Lung (tissue), 11 donors: ENCODE measurements at regions not wholly inside any gene's neighbourhood (a gene's known extent, or its start where the extent isn't known, plus 50 kb on each side); places are given as distances from the start of the nearest gene placed in this dataset.

Source experiments
- ATAC-seq: fragments of 200-7000 bp; cut with Tn5 transposase; one replicate; pipeline ENCODE4 v1.9.1; 2020; ENCODE audit warnings: moderate number of reproducible peaks; ENCODE audit not compliant: insufficient read depth, low FRiP score
- DNase-seq, 3 donors: peaks; one replicate each; pipeline ENCODE4 v3.0.0-alpha.2; 2013 to 2017
- H3K27ac ChIP-seq, 2 donors: one replicate each; pipeline ENCODE4 v1.5.1; 2013; ENCODE audit warnings: mild to moderate bottlenecking in 2 of 2, moderate library complexity in 2 of 2, control low read depth in 1 of 2, inconsistent platforms in 1 of 2, low read depth in 1 of 2, low read length in 1 of 2
- H3K27me3 ChIP-seq, 3 donors: one replicate each; pipeline ENCODE4 v1.5.1; 2013; ENCODE audit warnings: low read length in 2 of 3; ENCODE audit not compliant: control insufficient read depth in 3 of 3, insufficient read depth in 3 of 3
- H3K36me3 ChIP-seq, 4 donors: one replicate each; pipeline ENCODE4 v1.5.1; 2013; ENCODE audit warnings: low read length in 4 of 4, mild to moderate bottlenecking in 1 of 4, moderate library complexity in 1 of 4; ENCODE audit not compliant: control insufficient read depth in 4 of 4, insufficient read depth in 4 of 4
- H3K4me1 ChIP-seq, 5 donors: one replicate each; pipeline ENCODE4 v1.5.1; 2013; ENCODE audit warnings: low read length in 5 of 5, mild to moderate bottlenecking in 2 of 5, moderate library complexity in 1 of 5; ENCODE audit not compliant: control insufficient read depth in 5 of 5, insufficient read depth in 5 of 5
- H3K4me3 ChIP-seq: one replicate; pipeline ENCODE4 v1.5.1; 2013; ENCODE audit warnings: mild to moderate bottlenecking, control low read depth, moderate library complexity
- H3K9ac ChIP-seq, 2 donors: one replicate each; pipeline ENCODE4 v1.5.1; 2013; ENCODE audit warnings: low read length in 2 of 2, control low read depth in 1 of 2; ENCODE audit not compliant: insufficient read depth in 1 of 2
- H3K9me3 ChIP-seq, 4 donors: one replicate each; pipeline ENCODE4 v1.5.1; 2013; ENCODE audit warnings: low read length in 3 of 4, mild to moderate bottlenecking in 1 of 4, moderate library complexity in 1 of 4; ENCODE audit not compliant: control insufficient read depth in 4 of 4, insufficient read depth in 3 of 4
- CTCF ChIP-seq: IDR thresholded peaks from 2 replicates; pipeline ENCODE4 v1.5.1; 2012; ENCODE audit warnings: mild to moderate bottlenecking; ENCODE audit errors: control extremely low read depth, extremely low read depth
- WGBS, 2 donors: extraction: QIAGEN DNeasy Blood & Tissue Kit; methylation state at CpG; one replicate each; pipeline ENCODE4 v1.1.7; 2013; 5-methylcytosine and 5-hydroxymethylcytosine counted together
- donor health status: control.
- donor health status: control.
- donor health status: Bipolar disorder and iron deficiency.
- donor health status: healthy.
- donor health status: DM: yes; HTN: yes; CAD: no.

DNA sequence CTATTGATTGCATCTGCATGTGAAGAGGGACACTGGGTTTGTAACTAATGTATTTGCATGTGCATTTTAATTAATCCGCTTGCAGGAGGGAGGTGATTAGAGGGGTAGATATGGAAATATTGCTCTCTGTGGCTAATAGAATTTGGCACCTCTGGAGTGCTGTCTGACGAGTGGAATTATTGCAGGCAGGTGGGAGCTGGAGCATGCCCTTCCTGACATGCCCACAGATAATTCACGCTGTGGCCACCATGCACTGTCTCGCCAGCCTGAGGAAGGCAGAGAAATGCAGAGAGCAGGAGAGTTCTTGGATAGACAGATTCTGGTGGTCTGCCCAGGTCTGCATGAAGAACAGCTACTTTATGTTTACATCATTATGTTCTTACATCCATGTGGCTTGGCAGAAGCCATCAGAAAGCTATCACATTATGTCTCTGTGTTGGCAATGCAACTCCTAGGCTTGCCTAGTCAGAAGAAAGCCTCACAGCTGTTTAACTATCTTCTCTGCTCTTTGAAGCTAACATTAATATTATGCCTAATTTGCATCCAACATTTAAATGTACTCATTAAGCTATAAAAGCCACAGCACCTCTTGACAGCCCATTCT is 89.4 kb upstream of the DRD2 start:
- TF ChIP-seq CTCF: no peak
- no peak overlapping the region for H3K9ac ChIP-seq
- WGBS, 2 donors: 68 to 72% methylated on average over 4 of the region's 4 CpGs
- no peak for ATAC-seq
- peaks cover 0 to 12% (median 0%) of the 10 kb centered on the region in 3 donors for H3K27me3 ChIP-seq
- H3K36me3 ChIP-seq: no peaks in the 10 kb centered on the region
- H3K27ac ChIP-seq: no peak overlapping the region
- DNase-seq: peak in 2 of 3 donors; percentile 10 to 38
- no peaks in the 10 kb centered on the region for H3K9me3 ChIP-seq
- no peak overlapping the region for H3K4me3 ChIP-seq
- H3K4me1 ChIP-seq: no peaks in the 10 kb centered on the region

DNA sequence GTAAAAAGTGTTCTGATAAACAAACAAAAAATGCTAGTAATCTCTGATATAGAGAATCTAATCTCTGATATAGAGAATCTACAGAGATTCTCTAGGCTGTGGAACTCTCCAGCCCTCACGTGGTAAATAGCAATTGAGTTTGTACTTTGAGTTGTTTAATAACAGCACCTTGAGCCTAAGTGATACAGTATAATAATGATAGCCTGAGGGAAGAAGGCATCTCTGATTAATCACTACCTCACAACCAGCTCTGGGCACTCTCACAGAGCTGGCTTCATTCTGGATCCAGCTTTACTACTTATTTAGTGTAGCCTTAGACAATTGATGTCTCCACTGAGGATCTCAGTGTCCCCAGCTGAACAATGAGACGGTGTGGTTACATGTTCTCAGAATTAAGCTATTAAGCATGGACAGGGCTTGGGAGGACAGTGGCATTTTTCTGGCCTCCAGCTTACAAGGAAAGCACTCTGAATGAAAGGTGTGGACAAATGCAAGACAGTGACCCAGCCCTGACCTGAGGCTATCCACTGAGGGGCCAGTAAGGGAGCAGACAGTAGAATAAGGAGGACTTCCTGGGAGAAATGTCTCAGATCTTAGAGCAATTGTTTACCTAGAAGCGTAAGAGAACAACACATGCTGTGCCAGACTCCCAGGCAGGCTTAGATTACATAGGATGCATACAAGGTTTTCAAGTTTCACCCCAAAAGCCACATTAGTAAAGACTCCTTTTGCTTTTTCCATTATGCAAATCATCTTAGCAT is 88.7 kb upstream of the DRD2 start:
- TF ChIP-seq CTCF: no peak
- no peak for ATAC-seq

DNA sequence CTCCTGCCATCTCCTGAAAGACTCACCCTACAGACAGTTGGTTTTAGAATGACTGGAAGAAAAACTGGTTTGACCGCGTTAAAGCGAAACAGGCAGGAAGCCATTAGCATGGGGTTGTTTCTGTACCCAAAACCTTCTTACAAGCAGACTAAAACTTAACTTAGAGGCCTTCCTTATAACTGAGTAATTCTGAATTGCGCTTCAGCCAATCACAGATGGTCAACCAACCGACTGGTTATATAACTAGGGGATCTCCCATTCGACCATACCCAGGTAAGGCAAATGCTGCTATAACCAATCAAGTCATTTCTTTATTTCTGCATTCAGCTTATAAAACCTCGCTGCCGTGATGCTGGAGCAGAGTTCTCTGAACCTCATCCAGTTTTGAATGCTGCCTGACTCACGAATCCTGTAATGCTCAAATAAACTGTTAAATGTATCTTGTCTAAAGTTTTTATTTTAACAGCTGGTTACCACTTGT is 87.8 kb upstream of the DRD2 start:
- Histone ChIP-seq H3K4me1 (no peaks in the 10 kb centered on the region), H3K36me3 (no peaks in the 10 kb centered on the region), H3K9me3 (no peaks in the 10 kb centered on the region), H3K9ac (no peak overlapping the region), H3K27ac (no peak overlapping the region), H3K27me3 (peaks cover 0 to 12% (median 0%) of the 10 kb centered on the region in 3 donors), H3K4me3 (no peak overlapping the region)
- DNase-seq (no peak), ATAC-seq (no peak)
- no peak for TF ChIP-seq CTCF
- 74 to 76% methylated on average over 9 of the region's 9 CpGs for WGBS, 2 donors

More for the DNA sequence above, 88.7 kb upstream of the DRD2 start:
- DNase-seq: no peak
- Histone ChIP-seq H3K4me1 (no peaks in the 10 kb centered on the region), H3K27me3 (peaks cover 0 to 12% (median 0%) of the 10 kb centered on the region in 3 donors), H3K9ac (no peak overlapping the region), H3K27ac (no peak overlapping the region), H3K9me3 (no peaks in the 10 kb centered on the region), H3K36me3 (no peaks in the 10 kb centered on the region), H3K4me3 (no peak overlapping the region)
- 70% methylated on average over 3 of the region's 3 CpGs for WGBS, 2 donors
